Smooth muscle cell (in vitro differentiated cells): ENCODE measurements at regions not wholly inside any gene's neighbourhood (a gene's known extent, or its start where the extent isn't known, plus 50 kb on each side); places are given as distances from the start of the nearest gene placed in this dataset.

Source experiments
- DNase-seq: peaks from one replicate; lab custom pipeline; 2025; ENCODE audit not compliant: unreplicated experiment; lab: John Stamatoyannopoulos, UW
- H2AFZ ChIP-seq: fragments of 200-600 bp; sonication (generic); 2 replicates; pipeline ENCODE4 v1.6.0; 2016; ENCODE audit warnings: antibody characterized with exemption, low read depth, mild to moderate bottlenecking
- H3F3A ChIP-seq: fragments of 200-600 bp; sonication (generic); 2 replicates; pipeline ENCODE4 v1.6.0; 2017; ENCODE audit warnings: antibody characterized with exemption, low read depth
- H3K27ac ChIP-seq: fragments of 200-600 bp; sonication (generic); 2 replicates; pipeline ENCODE4 v1.5.1; 2016; ENCODE audit warnings: low read depth, mild to moderate bottlenecking
- H3K27me3 ChIP-seq: fragments of 200-600 bp; sonication (generic); 2 replicates; pipeline ENCODE4 v1.6.1; 2016; ENCODE audit warnings: low read depth, mild to moderate bottlenecking
- H3K36me3 ChIP-seq: fragments of 200-600 bp; sonication (generic); 2 replicates; pipeline ENCODE4 v1.5.1; 2016; ENCODE audit warnings: low read depth
- H3K4me1 ChIP-seq: fragments of 200-600 bp; sonication (generic); 2 replicates; pipeline ENCODE4 v1.5.1; 2016; ENCODE audit warnings: low read depth
- H3K4me2 ChIP-seq: fragments of 200-600 bp; sonication (generic); 2 replicates; pipeline ENCODE4 v1.6.0; 2016; ENCODE audit warnings: mild to moderate bottlenecking
- H3K4me3 ChIP-seq: fragments of 200-600 bp; sonication (generic); 2 replicates; pipeline ENCODE4 v1.5.1; 2016; ENCODE audit warnings: mild to moderate bottlenecking
- H3K79me2 ChIP-seq: fragments of 200-600 bp; sonication (generic); 2 replicates; pipeline ENCODE4 v1.6.0; 2016; ENCODE audit warnings: low read depth, mild to moderate bottlenecking
- H3K9ac ChIP-seq: fragments of 200-600 bp; sonication (generic); 2 replicates; pipeline ENCODE4 v1.6.0; 2016; ENCODE audit warnings: low read depth
- H3K9me3 ChIP-seq: fragments of 200-600 bp; sonication (generic); replicated peaks from 2 replicates; pipeline ENCODE4 v1.5.1; 2016; ENCODE audit warnings: low read depth
- H4K20me1 ChIP-seq: fragments of 200-600 bp; sonication (generic); 2 replicates; pipeline ENCODE4 v1.6.0; 2016; ENCODE audit warnings: low read depth
- WGBS: methylation state at CpG from one replicate; pipeline ENCODE4 v1.1.7; 2016; ENCODE audit warnings: low lambda C conversion rate; 5-methylcytosine and 5-hydroxymethylcytosine counted together
- TF ChIP-seq, protein P1 (sequence below): fragments of 200-600 bp; sonication (generic); IDR thresholded peaks from 2 replicates; pipeline ENCODE4 v1.5.1; 2017; ENCODE audit warnings: borderline replicate concordance, mild to moderate bottlenecking, antibody characterized with exemption; ENCODE audit not compliant: insufficient read depth, poor library complexity, severe bottlenecking

DNA sequence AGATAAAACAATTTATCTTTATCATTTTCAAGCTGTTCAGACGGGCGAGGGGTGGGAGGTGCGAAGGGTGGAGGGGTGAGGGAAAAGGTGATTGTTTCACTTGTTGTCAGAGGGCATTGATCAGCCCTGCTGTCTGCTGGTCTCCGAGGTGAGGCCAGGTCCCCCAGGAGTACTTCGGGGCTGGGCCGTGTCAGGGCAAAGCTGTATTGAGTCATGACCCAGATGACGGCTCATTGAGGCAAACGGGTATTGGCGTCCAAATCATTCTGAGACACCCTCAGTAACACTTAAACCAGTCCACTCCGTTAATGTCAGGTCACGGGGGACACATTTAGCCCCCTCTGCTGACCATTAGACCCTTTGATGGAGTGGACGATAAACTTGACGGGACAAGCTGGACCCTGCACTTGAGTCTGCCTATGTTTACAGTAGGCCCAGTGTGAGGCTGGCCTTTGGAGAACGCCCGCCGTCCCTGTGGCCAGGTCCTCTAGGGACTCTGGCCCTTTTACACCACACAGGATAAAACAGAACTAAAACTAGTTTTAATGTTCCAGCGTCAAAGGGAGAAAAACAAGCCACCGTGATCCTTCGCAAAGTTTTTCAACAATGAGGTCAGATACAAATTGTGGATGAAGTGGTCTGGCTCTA is 502.2 kb upstream of the ZFHX3 start:
- Histone ChIP-seq H4K20me1 (no peaks in the 10 kb centered on the region), H3F3A (no peaks in the 10 kb centered on the region), H2AFZ (no peak overlapping the region), H3K79me2 (no peaks in the 10 kb centered on the region), H3K4me3 (no peak overlapping the region), H3K9me3 (no peaks in the 10 kb centered on the region), H3K27ac (no peak overlapping the region), H3K4me2 (no peak overlapping the region), H3K36me3 (no peaks in the 10 kb centered on the region), H3K9ac (no peak overlapping the region), H3K4me1 (peaks cover 29% of the 10 kb centered on the region), H3K27me3 (no peaks in the 10 kb centered on the region)
- WGBS: 91% methylated on average over 19 of the region's 19 CpGs
- TF ChIP-seq, protein P1, sequence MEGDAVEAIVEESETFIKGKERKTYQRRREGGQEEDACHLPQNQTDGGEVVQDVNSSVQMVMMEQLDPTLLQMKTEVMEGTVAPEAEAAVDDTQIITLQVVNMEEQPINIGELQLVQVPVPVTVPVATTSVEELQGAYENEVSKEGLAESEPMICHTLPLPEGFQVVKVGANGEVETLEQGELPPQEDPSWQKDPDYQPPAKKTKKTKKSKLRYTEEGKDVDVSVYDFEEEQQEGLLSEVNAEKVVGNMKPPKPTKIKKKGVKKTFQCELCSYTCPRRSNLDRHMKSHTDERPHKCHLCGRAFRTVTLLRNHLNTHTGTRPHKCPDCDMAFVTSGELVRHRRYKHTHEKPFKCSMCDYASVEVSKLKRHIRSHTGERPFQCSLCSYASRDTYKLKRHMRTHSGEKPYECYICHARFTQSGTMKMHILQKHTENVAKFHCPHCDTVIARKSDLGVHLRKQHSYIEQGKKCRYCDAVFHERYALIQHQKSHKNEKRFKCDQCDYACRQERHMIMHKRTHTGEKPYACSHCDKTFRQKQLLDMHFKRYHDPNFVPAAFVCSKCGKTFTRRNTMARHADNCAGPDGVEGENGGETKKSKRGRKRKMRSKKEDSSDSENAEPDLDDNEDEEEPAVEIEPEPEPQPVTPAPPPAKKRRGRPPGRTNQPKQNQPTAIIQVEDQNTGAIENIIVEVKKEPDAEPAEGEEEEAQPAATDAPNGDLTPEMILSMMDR: no peak
- DNase-seq: no peak

DNA sequence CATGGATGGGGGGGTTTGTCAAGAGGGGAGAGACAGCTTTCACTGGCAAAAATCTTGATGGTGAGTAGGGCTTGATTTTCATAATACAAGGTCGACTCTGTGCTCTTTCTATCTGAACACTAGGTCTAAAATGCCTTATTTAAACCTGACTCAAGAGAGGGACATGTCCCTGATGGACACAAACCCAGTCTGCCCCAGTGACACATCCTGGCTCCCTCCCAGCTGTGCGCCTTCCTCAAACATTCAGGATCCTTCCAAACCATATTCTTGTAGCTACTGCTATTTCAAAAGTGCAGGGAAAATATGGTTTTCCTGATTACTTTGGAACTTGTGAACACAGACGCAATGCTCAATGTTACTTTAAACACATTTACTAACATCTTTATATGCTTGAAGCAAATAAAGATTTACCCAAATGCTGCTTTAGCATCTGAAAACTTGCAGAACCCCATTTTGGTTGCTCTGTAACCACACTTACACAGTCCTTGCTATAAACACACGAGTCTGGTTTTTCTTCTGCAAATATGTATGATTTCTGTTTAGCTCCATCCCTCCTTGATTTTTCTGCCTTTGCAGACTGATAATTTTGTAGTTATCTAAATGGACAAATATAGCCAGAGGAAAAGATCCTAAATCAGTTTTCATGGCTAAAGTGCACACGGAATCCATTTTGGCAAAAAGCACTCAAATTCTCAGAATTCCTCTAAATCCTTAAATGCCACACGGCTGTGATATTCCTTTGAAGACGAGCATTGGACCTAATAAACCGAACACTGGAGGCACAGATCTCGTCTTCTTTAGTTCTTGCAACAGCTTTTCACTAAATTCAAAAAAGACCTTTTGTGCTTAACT is 499.9 kb upstream of the ZFHX3 start:
- Histone ChIP-seq H3K4me3 (peak overlapping the region; percentile 14), H3K4me2 (peak overlapping the region; percentile 77)
- 19% methylated on average over 9 of the region's 9 CpGs for WGBS

DNA sequence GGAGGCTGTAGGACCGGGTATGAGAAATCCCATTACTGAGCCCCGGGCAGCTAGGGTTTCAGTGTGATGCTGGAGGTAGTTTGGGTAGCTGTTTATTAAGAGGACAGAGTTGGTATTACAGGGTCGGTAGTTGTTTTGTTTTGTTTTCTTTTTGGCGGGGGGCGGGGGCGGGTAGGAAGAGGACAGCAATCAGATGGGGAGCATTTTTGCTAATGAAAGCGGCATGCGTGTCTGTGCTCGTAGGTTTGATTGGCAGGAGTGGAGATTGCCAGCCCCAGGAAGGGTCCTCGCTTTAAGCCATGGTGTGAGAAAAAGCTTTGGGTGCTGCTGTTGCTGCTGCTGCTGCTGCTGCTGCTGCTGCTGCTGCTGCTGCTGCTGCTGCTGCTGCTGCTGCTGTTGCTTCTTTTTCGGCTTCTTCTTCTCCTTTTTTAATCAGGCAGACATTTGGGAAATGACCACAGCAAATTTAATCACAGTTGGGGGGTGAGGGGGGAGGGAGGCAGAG is 498.5 kb upstream of the ZFHX3 start:
- H3K27me3 ChIP-seq: peaks cover 5% of the 10 kb centered on the region
- peaks cover 39% of the 10 kb centered on the region for H3K4me1 ChIP-seq
- peak overlapping the region; percentile 11 for H2AFZ ChIP-seq
- peak overlapping the region; percentile 77 for H3K4me2 ChIP-seq
- no peaks in the 10 kb centered on the region for H3K79me2 ChIP-seq
- DNase-seq: no peak
- H3K36me3 ChIP-seq: no peaks in the 10 kb centered on the region
- H4K20me1 ChIP-seq: no peaks in the 10 kb centered on the region
- H3F3A ChIP-seq: no peaks in the 10 kb centered on the region
- H3K9me3 ChIP-seq: no peaks in the 10 kb centered on the region
- 46% methylated on average over 11 of the region's 11 CpGs for WGBS
- H3K9ac ChIP-seq: no peak overlapping the region
- peak overlapping the region; percentile 3 for H3K4me3 ChIP-seq
- H3K27ac ChIP-seq: no peak overlapping the region
- TF ChIP-seq, protein P1: no peak

More for the DNA sequence above, 499.9 kb upstream of the ZFHX3 start:
- peaks cover 39% of the 10 kb centered on the region for H3K4me1 ChIP-seq
- H3K27ac ChIP-seq: no peak overlapping the region
- DNase-seq: no peak
- H2AFZ ChIP-seq: peak overlapping the region; percentile 62
- no peak overlapping the region for H3K9ac ChIP-seq
- H3K36me3 ChIP-seq: no peaks in the 10 kb centered on the region
- no peaks in the 10 kb centered on the region for H3K9me3 ChIP-seq
- TF ChIP-seq, protein P1: no peak
- H3F3A ChIP-seq: no peaks in the 10 kb centered on the region
- H4K20me1 ChIP-seq: no peaks in the 10 kb centered on the region
- H3K27me3 ChIP-seq: peaks cover 5% of the 10 kb centered on the region
- H3K79me2 ChIP-seq: no peaks in the 10 kb centered on the region
